Islet of Langerhans (tissue), 1 donor: ENCODE measurements at regions not wholly inside any gene's neighbourhood (a gene's known extent, or its start where the extent isn't known, plus 50 kb on each side); places are given as distances from the start of the nearest gene placed in this dataset.

Experiments
- FAIRE-seq: peaks from one replicate; lab custom pipeline; 2011; peaks lifted over from hg19 to GRCh38; lab: Jason Lieb, UNC

DNA sequence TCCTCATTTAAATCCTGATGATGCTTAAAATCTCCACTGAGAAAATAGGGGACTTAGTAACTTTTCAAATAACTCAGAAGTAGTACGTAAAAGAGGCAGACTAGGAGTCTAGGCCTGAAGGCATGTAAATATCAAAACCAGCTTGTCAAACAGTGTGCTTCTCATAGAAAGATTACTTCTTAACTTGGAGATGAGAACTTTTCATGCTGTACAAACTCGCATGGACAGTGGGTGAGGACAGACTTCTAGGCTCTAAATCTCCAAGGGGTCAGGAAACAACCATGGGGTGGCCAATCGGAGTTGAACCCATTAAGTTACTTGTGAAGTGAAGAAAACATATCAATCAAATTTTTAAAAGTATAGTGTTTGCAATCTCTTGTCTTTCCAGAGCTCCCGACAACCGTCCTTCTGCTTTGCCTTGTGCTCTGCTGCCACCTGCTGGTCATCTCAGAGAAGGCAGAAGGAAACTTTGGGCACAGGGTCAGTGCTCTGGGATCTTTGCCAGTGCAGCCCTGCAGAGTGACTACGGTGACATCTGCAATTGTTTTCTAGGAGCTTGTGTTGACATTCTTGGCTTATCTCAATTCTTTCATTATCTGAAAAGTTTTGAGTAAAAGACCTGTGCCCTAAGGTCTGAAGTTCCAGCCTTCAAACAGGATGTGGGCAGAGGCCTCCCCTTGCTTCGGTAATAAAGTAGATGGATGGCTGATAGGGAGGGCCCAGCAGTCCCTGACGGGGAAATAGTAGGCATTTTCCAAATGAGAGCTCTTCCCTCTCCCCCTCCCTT, 105.1 kb upstream of the PDE4B start:
- peak; percentile 5 for FAIRE-seq

- no peak for FAIRE-seq
Observed at GRCh38 chr1:65688215-65688566, 104.5 kb upstream of the PDE4B start.

GRCh38 chr1:65688848-65689247, 103.8 kb upstream of the PDE4B start:
- no peak for FAIRE-seq

DNA sequence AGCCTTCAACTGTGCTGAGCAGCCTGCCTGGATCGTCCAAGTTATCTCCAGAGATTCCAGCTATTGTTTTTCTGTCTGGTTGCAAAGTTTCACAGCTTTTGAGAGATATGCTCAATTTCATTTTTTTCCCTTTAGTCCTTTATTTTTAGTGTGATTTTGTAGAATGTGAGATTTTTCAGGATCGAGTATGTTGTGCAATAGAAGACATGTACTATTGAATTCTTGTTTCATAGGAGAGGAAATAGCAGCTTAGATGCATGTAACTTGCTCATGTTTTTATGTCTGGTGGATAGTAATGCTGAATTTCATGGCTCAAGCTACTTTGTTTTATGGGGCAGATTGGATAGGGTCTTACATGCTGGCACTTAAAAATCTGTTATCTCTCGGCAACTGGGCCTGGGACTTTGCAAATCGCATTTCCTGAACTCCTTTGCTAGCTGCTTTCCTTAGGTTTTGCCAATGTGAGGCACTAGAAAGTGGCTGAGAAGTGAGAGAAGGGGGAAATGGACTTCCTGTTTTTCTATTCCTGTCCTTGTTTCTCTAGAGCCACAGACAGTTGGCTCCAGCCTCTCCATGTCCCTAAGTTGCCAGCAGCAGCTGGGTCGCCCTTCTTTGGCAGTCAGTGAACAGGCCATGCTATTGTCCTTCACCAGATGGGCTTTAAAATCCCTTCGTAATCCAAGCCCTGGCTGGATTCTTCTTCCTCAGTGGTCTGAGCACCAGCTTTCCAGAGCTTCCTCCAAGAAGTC, 101.4 kb upstream of the PDE4B start:
- FAIRE-seq, result no peak

- no peak for FAIRE-seq
Observed at GRCh38 chr1:65691972-65692371, 100.7 kb upstream of the PDE4B start.

GRCh38 chr1:65694126-65694525, 98.6 kb upstream of the PDE4B start:
- no peak for FAIRE-seq

GRCh38 chr1:65694933-65695332, 97.8 kb upstream of the PDE4B start:
- no peak for FAIRE-seq

DNA sequence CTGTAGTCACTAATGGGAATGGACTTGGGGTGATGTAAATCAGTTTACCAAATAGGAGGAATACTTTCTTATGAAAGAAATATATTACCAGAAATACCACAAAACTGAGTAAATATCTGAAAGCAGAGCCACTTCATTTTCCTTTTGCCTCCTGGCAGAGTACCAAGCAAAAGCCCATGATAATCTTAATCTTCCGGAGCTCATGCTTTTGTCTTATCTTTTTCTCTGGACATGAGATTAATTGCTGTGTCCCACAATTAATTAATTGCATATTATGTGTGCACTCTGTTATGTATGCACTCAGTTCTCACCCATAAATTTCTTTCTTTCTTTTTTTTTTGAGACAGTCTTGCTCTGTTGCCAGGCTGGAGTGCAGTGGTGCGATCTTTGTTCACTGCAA, 94.1 kb upstream of the PDE4B start:
- FAIRE-seq, result no peak

DNA sequence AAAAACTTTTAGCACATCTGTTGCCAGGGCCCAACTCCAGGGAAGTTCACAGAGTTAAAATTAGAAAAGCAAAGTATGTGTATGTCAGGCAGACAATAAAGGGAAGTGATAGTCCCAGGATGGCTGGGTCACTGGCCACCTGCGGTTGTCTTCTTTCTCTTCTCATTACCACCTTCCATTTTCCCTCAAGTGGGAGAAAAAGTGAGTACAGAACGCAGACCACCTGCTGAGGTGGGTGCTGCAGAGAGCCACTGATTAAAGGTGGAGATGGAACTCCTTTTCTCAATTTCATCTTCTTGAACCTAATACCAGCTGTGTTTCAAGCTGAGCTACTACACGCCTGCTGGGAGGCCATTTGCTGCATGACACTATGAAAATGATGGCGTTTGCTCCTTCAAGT, 88.8 kb upstream of the PDE4B start:
- no peak for FAIRE-seq

GRCh38 chr1:65704318-65704717, 88.4 kb upstream of the PDE4B start:
- FAIRE-seq, result no peak

DNA sequence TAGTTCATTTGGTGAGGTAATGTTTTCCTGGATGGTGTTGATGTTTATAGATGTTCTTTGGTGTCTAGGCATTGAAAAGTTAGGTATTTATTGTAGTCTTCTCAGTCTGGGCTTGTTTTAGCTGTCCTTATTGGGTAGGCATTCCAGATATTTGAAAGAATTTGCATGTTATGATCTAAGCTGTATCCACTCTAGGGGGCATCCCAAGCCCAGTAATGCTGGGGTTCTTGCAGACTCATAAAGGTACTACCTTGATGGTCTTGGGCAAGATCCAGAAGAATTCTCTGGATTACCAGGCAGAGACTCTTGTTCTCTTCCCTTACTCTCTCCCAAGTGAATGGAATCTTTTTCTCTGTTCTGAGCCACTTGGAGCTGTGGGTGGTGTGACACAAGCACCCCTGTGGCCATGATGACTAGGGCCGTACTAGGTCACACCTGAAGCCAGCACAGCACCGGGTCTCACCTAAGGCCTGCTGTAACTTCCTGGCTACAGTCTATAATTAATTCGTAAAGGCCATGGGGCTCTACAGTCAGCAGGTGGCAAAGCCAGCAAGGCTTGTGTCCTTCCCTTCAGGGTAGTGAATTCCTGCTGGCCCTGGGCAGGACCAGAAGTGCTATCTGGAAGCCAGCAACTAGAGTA, 74.8 kb upstream of the PDE4B start:
- FAIRE-seq, result no peak

DNA sequence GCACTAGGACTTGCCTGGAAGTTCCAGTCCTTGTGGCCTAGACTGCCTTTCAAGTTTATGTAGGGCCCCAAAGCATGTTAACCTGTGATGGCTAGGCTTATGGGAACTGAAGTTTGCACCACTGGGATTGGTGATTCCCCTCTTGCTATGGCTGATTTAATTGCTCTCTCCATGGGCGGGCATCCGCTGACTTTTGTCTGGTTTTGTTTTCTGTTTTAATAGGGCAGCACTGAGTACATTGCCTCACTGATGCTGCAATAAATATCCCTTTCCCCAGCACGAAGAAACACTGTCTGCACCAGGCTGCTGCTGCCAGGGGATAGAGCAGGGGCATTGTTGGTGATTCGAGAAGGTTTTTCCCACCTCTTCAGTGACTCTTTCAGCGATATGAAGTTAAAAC, 73.3 kb upstream of the PDE4B start:
- FAIRE-seq, result no peak

- FAIRE-seq, result no peak
Observed at GRCh38 chr1:65722461-65722860, 70.2 kb upstream of the PDE4B start.

GRCh38 chr1:65724151-65724550, 68.5 kb upstream of the PDE4B start:
- FAIRE-seq, result no peak

DNA sequence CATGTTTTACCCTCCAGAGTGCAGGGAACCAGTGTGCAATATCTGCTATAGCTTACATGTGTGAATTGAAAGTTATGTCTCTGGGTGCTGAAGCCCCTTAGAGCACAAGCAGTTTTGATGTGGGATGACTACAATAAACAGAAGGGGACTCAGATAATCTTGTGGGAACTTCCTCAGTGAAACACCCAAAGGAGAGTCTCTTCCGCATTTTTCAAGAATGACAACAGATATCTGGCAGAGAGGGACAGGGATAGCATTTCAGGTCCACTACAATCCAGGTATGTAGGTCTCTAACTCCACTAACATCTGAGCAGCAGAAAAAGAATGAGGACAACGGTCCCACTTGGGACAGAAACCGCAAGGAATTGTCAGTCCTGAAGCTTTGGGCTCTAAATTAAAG, 67.6 kb upstream of the PDE4B start:
- FAIRE-seq, result no peak

DNA sequence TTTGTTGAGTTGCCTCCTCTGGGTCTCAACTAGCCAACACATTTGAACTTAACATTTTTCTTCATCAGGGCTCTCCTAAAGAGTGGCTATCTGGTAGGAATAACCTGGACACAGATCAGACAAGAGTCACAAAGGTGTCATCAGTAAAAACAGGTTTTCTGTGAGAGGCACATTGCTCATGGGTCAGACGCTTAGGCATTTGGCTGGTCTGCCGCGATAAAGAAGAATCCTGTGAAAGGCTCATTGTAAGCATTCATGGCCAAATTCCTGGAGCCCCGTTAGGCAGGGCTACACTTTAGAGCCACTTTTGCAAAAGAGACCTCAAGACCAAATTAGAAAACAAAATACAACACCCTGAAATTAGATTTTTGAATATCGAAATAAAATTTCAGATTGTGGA, 64.2 kb upstream of the PDE4B start:
- FAIRE-seq, result no peak

DNA sequence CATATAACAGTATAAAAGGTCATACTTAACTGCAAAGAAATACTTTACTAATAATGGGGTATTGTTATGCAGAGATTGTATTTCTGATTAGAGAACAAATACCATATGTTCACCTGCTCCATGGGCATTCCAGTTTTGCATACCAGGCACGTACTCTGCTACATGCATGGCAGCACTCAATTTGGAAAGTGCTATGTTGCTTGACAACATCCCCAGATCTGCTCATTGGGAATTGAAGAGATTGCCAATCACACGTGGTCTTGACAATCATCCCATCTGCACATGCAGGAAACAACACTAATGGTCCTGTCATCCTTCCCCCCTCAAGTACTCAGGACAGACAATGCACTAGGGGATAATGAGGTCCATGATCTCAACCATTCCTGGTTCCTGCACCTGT, 63.4 kb upstream of the PDE4B start:
- no peak for FAIRE-seq

- no peak for FAIRE-seq
Observed at GRCh38 chr1:65734979-65735378, 57.7 kb upstream of the PDE4B start.

DNA sequence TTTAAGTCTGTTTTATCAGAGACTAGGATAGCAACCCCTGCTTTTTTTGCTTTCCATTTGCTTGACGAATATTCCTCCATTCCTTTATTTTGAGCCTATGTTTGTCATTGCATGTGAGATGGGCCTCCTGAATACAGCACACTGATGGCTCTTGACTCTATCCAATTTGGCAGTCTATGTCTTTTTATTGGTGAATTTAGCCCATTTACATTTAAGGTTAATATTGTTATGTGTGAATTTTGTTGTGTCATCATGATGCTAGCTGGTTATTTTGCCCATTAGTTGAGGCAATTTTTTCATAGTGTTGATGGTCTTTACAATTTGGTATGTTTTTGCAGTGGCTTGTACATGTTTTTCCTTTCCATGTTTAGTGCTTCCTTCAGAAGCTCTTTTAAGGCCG, 50.7 kb upstream of the PDE4B start:
- FAIRE-seq, result no peak
